ENCODE measurements at regions not wholly inside any gene's neighbourhood (a gene's known extent, or its start where the extent isn't known, plus 50 kb on each side); places are given as distances from the start of the nearest gene placed in this dataset.

DNA sequence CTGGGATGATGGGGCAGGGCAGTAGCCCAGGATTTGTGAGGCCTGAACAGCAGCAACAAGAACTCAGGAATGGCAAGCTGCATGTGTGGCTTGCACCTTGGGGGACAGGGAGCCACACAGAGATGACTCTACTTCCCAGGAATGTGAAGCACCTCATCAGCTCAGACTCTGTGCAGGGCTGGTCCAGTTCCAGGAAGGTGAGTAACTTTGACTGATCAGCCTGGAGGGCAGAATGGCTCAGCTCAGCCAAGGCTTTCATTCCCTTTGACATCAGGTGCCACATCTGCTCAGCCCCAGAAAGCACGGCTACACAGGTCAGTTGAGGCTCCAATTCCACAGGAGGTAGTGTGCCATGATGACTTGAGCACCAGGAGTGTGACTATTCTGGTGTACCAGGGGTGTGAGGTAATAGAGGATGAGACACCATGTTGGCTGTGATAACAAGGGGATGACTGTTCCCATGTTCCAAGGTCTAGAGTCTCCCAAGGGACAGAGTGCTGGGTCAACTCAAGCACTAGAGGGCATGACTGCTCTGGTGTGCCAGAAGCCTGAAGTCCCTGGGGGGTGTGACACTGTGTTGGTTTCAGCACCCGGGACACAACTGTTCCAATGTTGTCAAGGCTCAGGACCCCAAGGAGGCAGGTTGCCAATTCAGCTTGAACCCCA is 625.8 kb upstream of the ADGRL2 start:
- TF ChIP-seq EZH2 (IDR thresholded peaks at IDR 0.05; ENCODE audit: insufficient read depth, poor library complexity, severe bottlenecking) (no peak), EZH2phosphoT487 (IDR thresholded peaks at IDR 0.05; ENCODE audit: insufficient read depth, low read depth) (no peak)

All from GM23248 (cell line).